T-cell (primary cell): ENCODE measurements at regions not wholly inside any gene's neighbourhood (a gene's known extent, or its start where the extent isn't known, plus 50 kb on each side); places are given as distances from the start of the nearest gene placed in this dataset.

Experiments used
- ATAC-seq, 4 experiments: fragments of 200-7000 bp in 3 of 4; fragments of 150-1000 bp in 1 of 4; cut with Tn5 transposase; replicated peaks in 1 of 4; 1 replicate in 3 of 4; 2 replicates in 1 of 4; pipeline ENCODE4 v1.10.0; 2021; ENCODE audit warnings: moderate library complexity in 3 of 4, mild to moderate bottlenecking in 2 of 4, moderate number of reproducible peaks in 1 of 4
- CTCF ChIA-PET, 2 donors: fragments of 300-600 bp; sonication (Branson Sonifier 250); formaldehyde crosslinking; loops; one replicate each; lab custom pipeline; 2022; ENCODE audit warnings: antibody characterized with exemption in 2 of 2; lab: Charles Lee
- POLR2A ChIA-PET, 2 donors: fragments of 300-600 bp; sonication (Branson Sonifier 250); formaldehyde crosslinking; loops; one replicate each; lab custom pipeline; 2022; ENCODE audit warnings: antibody characterized with exemption in 2 of 2; lab: Charles Lee
- DNase-seq, 35 experiments: peaks; one replicate each; pipeline versions ENCODE4 v3.0.0 to v3.0.0-alpha.2; 2013 to 2023
- H3K27ac ChIP-seq: one replicate; pipeline ENCODE4 v1.5.1; 2013; ENCODE audit warnings: low read length
- H3K27me3 ChIP-seq, 2 experiments: replicated peaks in 1 of 2; 1 replicate in 1 of 2; 2 replicates in 1 of 2; pipeline versions ENCODE4 v1.6.1 to v1.7.0; 2013; ENCODE audit warnings: low read length in 1 of 2, mixed read lengths in 1 of 2; ENCODE audit not compliant: control insufficient read depth in 2 of 2, insufficient read depth in 2 of 2; ENCODE audit errors: extremely low read depth in 1 of 2
- H3K36me3 ChIP-seq, 2 donors: 1 replicate in 1 of 2; 2 replicates in 1 of 2; pipeline versions ENCODE4 v1.6.1 to v1.7.0; 2013; ENCODE audit warnings: low read length in 1 of 2; ENCODE audit not compliant: control insufficient read depth in 2 of 2, insufficient read depth in 1 of 2; ENCODE audit errors: extremely low read depth in 1 of 2
- H3K4me1 ChIP-seq, 2 experiments: 1 replicate in 1 of 2; 2 replicates in 1 of 2; pipeline versions ENCODE4 v1.6.1 to v1.7.0; 2013; ENCODE audit warnings: low read length in 2 of 2, mixed read lengths in 1 of 2; ENCODE audit not compliant: insufficient read depth in 2 of 2, control insufficient read depth in 1 of 2; ENCODE audit errors: extremely low read depth in 1 of 2
- H3K4me3 ChIP-seq, 2 donors: 1 replicate in 1 of 2; 2 replicates in 1 of 2; pipeline versions ENCODE4 v1.5.1 to v1.7.0; 2013; ENCODE audit warnings: mild to moderate bottlenecking in 2 of 2, low read length in 1 of 2, moderate library complexity in 1 of 2; ENCODE audit not compliant: control insufficient read depth in 1 of 2; ENCODE audit errors: extremely low read depth in 1 of 2
- H3K9me3 ChIP-seq: 2 replicates; pipeline ENCODE4 v1.7.0; 2013
- H3K27ac Mint-ChIP-seq, 2 donors: one replicate each; pipeline ENCODE4 v1.8.0; 2020 to 2021; ENCODE audit warnings: mild to moderate bottlenecking in 2 of 2, mixed read lengths in 2 of 2
- H3K27me3 Mint-ChIP-seq, 2 donors: one replicate each; pipeline ENCODE4 v1.8.0; 2021 to 2022; ENCODE audit warnings: mixed read lengths in 2 of 2
- H3K36me3 Mint-ChIP-seq: one replicate; pipeline ENCODE4 v1.8.0; 2021; ENCODE audit warnings: mixed read lengths
- H3K4me1 Mint-ChIP-seq, 3 donors: one replicate each; pipeline ENCODE4 v1.8.0; 2020 to 2022; ENCODE audit warnings: mixed read lengths in 3 of 3, mild to moderate bottlenecking in 1 of 3
- H3K4me3 Mint-ChIP-seq, 3 donors: one replicate each; pipeline ENCODE4 v1.8.0; 2020 to 2022; ENCODE audit warnings: mild to moderate bottlenecking in 3 of 3, mixed read lengths in 3 of 3, moderate library complexity in 3 of 3
- H3K9me3 Mint-ChIP-seq, 3 donors: one replicate each; pipeline ENCODE4 v1.8.0; 2020 to 2022; ENCODE audit warnings: mixed read lengths in 3 of 3
- WGBS: methylation state at CpG from one replicate; pipeline ENCODE4 v1.1.5; 2013; ENCODE audit warnings: missing lambda C conversion rate; ENCODE audit not compliant: insufficient coverage; 5-methylcytosine and 5-hydroxymethylcytosine counted together

GRCh38 chr12:127120851-127121250 lies 1146.1 kb upstream of the TMEM132C start:
- H3K27me3 Mint-ChIP-seq: peaks cover 2 to 3% of the 10 kb centered on the region in 2 donors
- Histone ChIP-seq H3K27me3 (no peaks in the 10 kb centered on the region), H3K36me3 (no peaks in the 10 kb centered on the region), H3K4me3 (no peak overlapping the region), H3K27ac (no peak overlapping the region), H3K9me3 (no peaks in the 10 kb centered on the region), H3K4me1 (no peaks in the 10 kb centered on the region)
- CTCF ChIA-PET: no interaction called here
- H3K36me3 Mint-ChIP-seq: no peaks in the 10 kb centered on the region
- no peak overlapping the region for H3K27ac Mint-ChIP-seq
- H3K9me3 Mint-ChIP-seq: peaks cover 0 to 4% (median 0%) of the 10 kb centered on the region in 3 donors
- POLR2A ChIA-PET: no interaction called here
- no peak overlapping the region for H3K4me3 Mint-ChIP-seq
- no peak for DNase-seq
- no peaks in the 10 kb centered on the region for H3K4me1 Mint-ChIP-seq
- 100% methylated on average over 1 of the region's 3 CpGs for WGBS
- no peak for ATAC-seq

- H3K36me3 ChIP-seq: no peaks in the 10 kb centered on the region
- no peaks in the 10 kb centered on the region for H3K4me1 ChIP-seq
- no CpG with 5 or more reads among the region's 4 CpGs for WGBS
- H3K9me3 ChIP-seq: no peaks in the 10 kb centered on the region
- ChIA-PET CTCF (no interaction called here), POLR2A (no interaction called here)
- Mint-ChIP-seq H3K27ac (no peak overlapping the region), H3K9me3 (no peaks in the 10 kb centered on the region), H3K4me1 (no peaks in the 10 kb centered on the region), H3K36me3 (no peaks in the 10 kb centered on the region), H3K27me3 (peaks cover 0 to 3% of the 10 kb centered on the region in 2 donors), H3K4me3 (no peak overlapping the region)
- no peaks in the 10 kb centered on the region for H3K27me3 ChIP-seq
- H3K4me3 ChIP-seq: no peak overlapping the region
- no peak overlapping the region for H3K27ac ChIP-seq
- DNase-seq (no peak), ATAC-seq (no peak)
These were observed 1145.4 kb upstream of the TMEM132C start for GRCh38 chr12:127121494-127122084.

GRCh38 chr12:127125607-127126259 lies 1141.2 kb upstream of the TMEM132C start:
- H3K36me3 Mint-ChIP-seq: no peaks in the 10 kb centered on the region
- no peak for ATAC-seq
- peaks cover 5 to 7% of the 10 kb centered on the region in 2 donors for H3K27me3 Mint-ChIP-seq
- H3K9me3 Mint-ChIP-seq: no peaks in the 10 kb centered on the region
- no peak overlapping the region for H3K27ac Mint-ChIP-seq
- H3K4me1 Mint-ChIP-seq: no peaks in the 10 kb centered on the region
- DNase-seq: no peak
- ChIA-PET CTCF (no interaction called here), POLR2A (no interaction called here)
- H3K4me1 ChIP-seq: no peaks in the 10 kb centered on the region
- H3K9me3 ChIP-seq: no peaks in the 10 kb centered on the region
- no peak overlapping the region for H3K27ac ChIP-seq
- no peak overlapping the region for H3K4me3 ChIP-seq
- no peak overlapping the region for H3K4me3 Mint-ChIP-seq
- H3K27me3 ChIP-seq: peaks cover 0 to 4% of the 10 kb centered on the region in 2 experiments
- 13% methylated on average over 1 of the region's 3 CpGs for WGBS
- no peaks in the 10 kb centered on the region for H3K36me3 ChIP-seq

- no peak overlapping the region for H3K27ac Mint-ChIP-seq
- WGBS: 59% methylated on average over 2 of the region's 2 CpGs
These were observed 1140.7 kb upstream of the TMEM132C start for GRCh38 chr12:127126260-127126628.

DNA sequence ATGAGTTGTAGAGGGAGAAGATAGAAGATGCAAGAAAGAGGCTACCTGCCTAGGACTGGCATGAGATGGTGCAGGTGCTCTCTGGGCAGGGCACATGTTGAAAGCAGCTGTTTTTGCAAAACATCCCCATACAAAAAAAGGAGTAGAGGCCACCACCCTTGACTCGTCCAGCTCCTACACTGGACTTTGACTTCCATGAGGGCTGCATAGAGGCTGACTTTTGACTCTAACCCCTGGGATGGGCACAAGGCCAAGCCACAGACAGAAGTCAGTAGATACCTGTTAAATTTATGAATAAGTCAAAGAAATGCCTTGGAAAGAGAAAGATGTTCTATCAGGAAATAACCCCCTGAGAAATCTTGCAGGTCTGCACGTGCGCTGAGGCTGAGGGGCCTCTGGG lies 1139.1 kb upstream of the TMEM132C start:
- Histone ChIP-seq H3K27me3 (peaks cover 0 to 5% of the 10 kb centered on the region in 2 experiments), H3K27ac (no peak overlapping the region), H3K9me3 (no peaks in the 10 kb centered on the region), H3K4me1 (no peaks in the 10 kb centered on the region), H3K4me3 (no peak overlapping the region), H3K36me3 (no peaks in the 10 kb centered on the region)
- Mint-ChIP-seq H3K27me3 (peaks cover 5 to 15% of the 10 kb centered on the region in 2 donors), H3K36me3 (no peaks in the 10 kb centered on the region), H3K4me1 (no peaks in the 10 kb centered on the region), H3K27ac (no peak overlapping the region), H3K4me3 (no peak overlapping the region), H3K9me3 (no peaks in the 10 kb centered on the region)
- ATAC-seq (no peak), DNase-seq (no peak)
- ChIA-PET POLR2A (no interaction called here), CTCF (no interaction called here)
- 20% methylated on average over 1 of the region's 3 CpGs for WGBS

More at GRCh38 chr12:127126260-127126628, 1140.7 kb upstream of the TMEM132C start:
- Mint-ChIP-seq H3K9me3 (no peaks in the 10 kb centered on the region), H3K4me3 (no peak overlapping the region), H3K4me1 (no peaks in the 10 kb centered on the region), H3K27me3 (peaks cover 5 to 11% of the 10 kb centered on the region in 2 donors), H3K36me3 (no peaks in the 10 kb centered on the region)
- no peak for DNase-seq
- ChIA-PET CTCF (no interaction called here), POLR2A (no interaction called here)
- no peaks in the 10 kb centered on the region for H3K9me3 ChIP-seq
- H3K4me3 ChIP-seq: no peak overlapping the region
- H3K27me3 ChIP-seq: peaks cover 0 to 5% of the 10 kb centered on the region in 2 experiments
- H3K4me1 ChIP-seq: no peaks in the 10 kb centered on the region
- H3K27ac ChIP-seq: no peak overlapping the region
- no peaks in the 10 kb centered on the region for H3K36me3 ChIP-seq
- no peak for ATAC-seq

- Histone ChIP-seq H3K36me3 (no peaks in the 10 kb centered on the region), H3K9me3 (no peaks in the 10 kb centered on the region), H3K4me3 (no peak overlapping the region), H3K4me1 (no peaks in the 10 kb centered on the region), H3K27ac (no peak overlapping the region), H3K27me3 (peaks cover 0 to 11% of the 10 kb centered on the region in 2 experiments)
- Mint-ChIP-seq H3K9me3 (peaks cover 0 to 4% (median 0%) of the 10 kb centered on the region in 3 donors), H3K36me3 (no peaks in the 10 kb centered on the region), H3K4me3 (no peak overlapping the region), H3K27me3 (peaks cover 5 to 17% of the 10 kb centered on the region in 2 donors), H3K27ac (no peak overlapping the region), H3K4me1 (no peaks in the 10 kb centered on the region)
- ChIA-PET POLR2A (no interaction called here), CTCF (no interaction called here)
- ATAC-seq: no peak
- 60% methylated on average over 2 of the region's 11 CpGs for WGBS
- no peak for DNase-seq
These were observed 1136.4 kb upstream of the TMEM132C start for GRCh38 chr12:127130506-127131124.
